CD14-positive monocyte (primary cell): ENCODE measurements at regions not wholly inside any gene's neighbourhood (a gene's known extent, or its start where the extent isn't known, plus 50 kb on each side); places are given as distances from the start of the nearest gene placed in this dataset.

Experiments
- DNase-seq, 3 donors: peaks; one replicate each; pipeline ENCODE4 v3.0.0-alpha.2; 2011 to 2022
- H2AFZ ChIP-seq: 2 replicates; pipeline ENCODE4 v1.6.0; 2012; ENCODE audit warnings: mild to moderate bottlenecking, low read depth, low read length, inconsistent platforms; ENCODE audit not compliant: insufficient read depth, poor library complexity, severe bottlenecking
- H3K27ac ChIP-seq, 2 donors: 1 replicate in 1 of 2; 2 replicates in 1 of 2; pipeline ENCODE4 v1.5.1; 2012 to 2013; ENCODE audit warnings: low read length in 2 of 2, control low read depth in 1 of 2, inconsistent platforms in 1 of 2, low read depth in 1 of 2, mild to moderate bottlenecking in 1 of 2
- H3K27me3 ChIP-seq, 2 donors: one replicate each; pipeline versions ENCODE4 v1.6.0 to v1.6.1; 2011 to 2013; ENCODE audit warnings: low read length in 2 of 2; ENCODE audit not compliant: control insufficient read depth in 2 of 2, insufficient read depth in 2 of 2
- H3K36me3 ChIP-seq, 2 donors: replicated peaks in 1 of 2; 1 replicate in 1 of 2; 2 replicates in 1 of 2; pipeline versions ENCODE4 v1.5.1 to v1.6.1; 2012 to 2013; ENCODE audit warnings: low read length in 2 of 2, control low read depth in 1 of 2, inconsistent platforms in 1 of 2, mild to moderate bottlenecking in 1 of 2; ENCODE audit not compliant: insufficient read depth in 2 of 2, control insufficient read depth in 1 of 2
- H3K4me1 ChIP-seq, 2 donors: 1 replicate in 1 of 2; 2 replicates in 1 of 2; pipeline versions ENCODE4 v1.5.1 to v1.6.1; 2012 to 2013; ENCODE audit warnings: low read length in 2 of 2, control low read depth in 1 of 2, inconsistent platforms in 1 of 2, mild to moderate bottlenecking in 1 of 2, moderate library complexity in 1 of 2; ENCODE audit not compliant: insufficient read depth in 2 of 2, control insufficient read depth in 1 of 2
- H3K4me2 ChIP-seq: replicated peaks from 2 replicates; pipeline ENCODE3; 2012; ENCODE audit warnings: low read length, moderate library complexity, mild to moderate bottlenecking; ENCODE audit not compliant: poor library complexity, severe bottlenecking; ENCODE audit errors: extremely low read depth
- H3K4me3 ChIP-seq, 3 experiments: fragments of 200-600 bp in 1 of 3; sonication (generic) in 1 of 3; replicated peaks in 1 of 3; 1 replicate in 2 of 3; 2 replicates in 1 of 3; pipeline ENCODE4 v1.5.1; 2011 to 2013; ENCODE audit warnings: low read length in 3 of 3, mild to moderate bottlenecking in 3 of 3, control low read depth in 2 of 3, low read depth in 2 of 3, inconsistent platforms in 1 of 3, moderate library complexity in 1 of 3
- H3K79me2 ChIP-seq: 2 replicates; pipeline ENCODE4 v1.6.0; 2012; ENCODE audit warnings: mild to moderate bottlenecking, control low read depth, inconsistent platforms, low read length, moderate library complexity; ENCODE audit not compliant: insufficient read depth
- H3K9ac ChIP-seq: 2 replicates; pipeline ENCODE4 v1.6.0; 2017; ENCODE audit warnings: low read length, mild to moderate bottlenecking; ENCODE audit not compliant: insufficient read depth, poor library complexity, severe bottlenecking
- H3K9me3 ChIP-seq, 2 donors: replicated peaks in 1 of 2; 1 replicate in 1 of 2; 2 replicates in 1 of 2; pipeline versions ENCODE4 v1.5.1 to v1.6.1; 2012 to 2013; ENCODE audit warnings: low read length in 2 of 2, control low read depth in 1 of 2; ENCODE audit not compliant: control insufficient read depth in 1 of 2, insufficient read depth in 1 of 2
- H4K20me1 ChIP-seq: 2 replicates; pipeline ENCODE4 v1.6.0; 2012; ENCODE audit warnings: mild to moderate bottlenecking, low read length, control low read depth, moderate library complexity; ENCODE audit not compliant: insufficient read depth
- H3K27ac Mint-ChIP-seq, 7 donors: one replicate each; pipeline ENCODE4 v1.8.0; 2020; ENCODE audit warnings: mild to moderate bottlenecking in 7 of 7, mixed read lengths in 7 of 7, moderate library complexity in 6 of 7, inconsistent platforms in 2 of 7
- H3K27me3 Mint-ChIP-seq, 3 donors: one replicate each; pipeline ENCODE4 v1.8.0; 2021 to 2022; ENCODE audit warnings: low read depth in 3 of 3, mild to moderate bottlenecking in 3 of 3, mixed read lengths in 3 of 3, moderate library complexity in 3 of 3, inconsistent platforms in 1 of 3
- H3K36me3 Mint-ChIP-seq, 2 donors: one replicate each; pipeline ENCODE4 v1.8.0; 2020; ENCODE audit warnings: mixed read lengths in 2 of 2, inconsistent platforms in 1 of 2, mild to moderate bottlenecking in 1 of 2
- H3K4me1 Mint-ChIP-seq: one replicate; pipeline ENCODE4 v1.8.0; 2020; ENCODE audit warnings: mild to moderate bottlenecking, mixed read lengths
- H3K4me3 Mint-ChIP-seq, 2 donors: one replicate each; pipeline ENCODE4 v1.8.0; 2020; ENCODE audit warnings: mild to moderate bottlenecking in 2 of 2, mixed read lengths in 2 of 2, moderate library complexity in 1 of 2
- H3K9me3 Mint-ChIP-seq, 7 donors: one replicate each; pipeline ENCODE4 v1.8.0; 2020 to 2022; ENCODE audit warnings: mixed read lengths in 7 of 7, mild to moderate bottlenecking in 6 of 7, moderate library complexity in 6 of 7, inconsistent platforms in 2 of 7
- CTCF ChIP-seq: fragments of 200-600 bp; IDR thresholded peaks from one replicate; pipeline ENCODE4 v1.8.0; 2022; ENCODE audit warnings: antibody characterized with exemption, mild to moderate bottlenecking
- whole genome bisulfite sequencing: methylation state at CpG from one replicate; pipeline ENCODE4 v1.1.5; 2013; ENCODE audit warnings: missing lambda C conversion rate; ENCODE audit not compliant: insufficient coverage; 5-methylcytosine and 5-hydroxymethylcytosine counted together
- intact Hi-C, 2 donors: fragments of 100-400 bp; cut with micrococcal nuclease; formaldehyde crosslinking; loops; one replicate each; pipeline versions ENCODE4 v1.15.0 to v1.15.1; 2023

GRCh38 chrX:74080165-74080564 lies 223.8 kb upstream of the ZCCHC13 start:
- H3K27ac Mint-ChIP-seq: no peak overlapping the region
- no peak for TF ChIP-seq CTCF
- intact Hi-C loops: no loop called here
- Histone ChIP-seq H3K9ac (no peak overlapping the region), H3K4me2 (no peak overlapping the region), H2AFZ (no peak overlapping the region), H3K4me3 (no peak overlapping the region), H3K27me3 (no peaks in the 10 kb centered on the region), H3K27ac (no peak overlapping the region), H3K36me3 (no peaks in the 10 kb centered on the region), H3K79me2 (no peaks in the 10 kb centered on the region), H4K20me1 (no peaks in the 10 kb centered on the region), H3K9me3 (peaks cover 12 to 16% of the 10 kb centered on the region in 2 donors), H3K4me1 (no peaks in the 10 kb centered on the region)
- peaks cover 8 to 20% (median 19%) of the 10 kb centered on the region in 7 donors for H3K9me3 Mint-ChIP-seq
- H3K27me3 Mint-ChIP-seq: peaks cover 0 to 4% (median 4%) of the 10 kb centered on the region in 3 donors
- no peak overlapping the region for H3K4me3 Mint-ChIP-seq
- H3K4me1 Mint-ChIP-seq: no peaks in the 10 kb centered on the region
- DNase-seq: no peak
- H3K36me3 Mint-ChIP-seq: no peaks in the 10 kb centered on the region

DNA sequence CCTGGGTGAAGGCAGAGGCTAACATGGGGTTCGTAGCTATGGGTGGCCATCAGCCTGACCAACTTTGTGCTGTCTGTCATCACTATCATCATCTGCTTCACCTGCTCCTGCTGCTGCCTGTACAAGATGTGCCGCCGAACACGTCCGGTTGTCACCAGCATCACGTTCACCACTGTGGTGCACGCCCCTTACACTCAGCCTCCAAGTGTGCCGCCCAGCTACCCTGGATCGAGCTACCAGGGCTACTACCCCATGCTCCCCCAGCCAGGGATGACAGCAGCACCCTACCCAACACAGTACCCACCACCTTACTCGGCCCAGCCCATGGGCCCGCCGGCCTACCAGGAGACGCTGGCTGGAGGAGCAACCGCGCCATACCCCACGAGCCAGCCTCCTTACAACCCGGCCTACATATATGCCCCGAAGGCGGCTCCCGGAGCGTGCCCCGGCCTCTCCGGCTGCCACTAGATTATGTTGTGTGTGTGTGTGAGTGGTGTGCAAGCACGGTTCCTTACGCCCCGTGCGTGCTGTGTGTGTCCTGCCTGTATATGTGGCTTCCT lies 213.4 kb upstream of the XIST start:
- TF ChIP-seq CTCF: no peak
- intact Hi-C loops: no loop called here
- H3K27me3 ChIP-seq: peaks cover 0 to under 1% of the 10 kb centered on the region in 2 donors
- WGBS: no CpG with 5 or more reads among the region's 27 CpGs
- H3K27ac Mint-ChIP-seq: no peak overlapping the region
- H3K4me3 Mint-ChIP-seq: no peak overlapping the region
- no peak overlapping the region for H3K4me3 ChIP-seq
- H3K27me3 Mint-ChIP-seq: peaks cover 0 to 3% (median 2%) of the 10 kb centered on the region in 3 donors
- H3K27ac ChIP-seq: no peak overlapping the region
- no peaks in the 10 kb centered on the region for H3K79me2 ChIP-seq
- no peak for DNase-seq
- H3K9ac ChIP-seq: no peak overlapping the region
- H3K9me3 ChIP-seq: peaks cover 0 to 6% of the 10 kb centered on the region in 2 donors
- H2AFZ ChIP-seq: no peak overlapping the region
- no peaks in the 10 kb centered on the region for H3K36me3 ChIP-seq
- peaks cover 0 to 9% (median 4%) of the 10 kb centered on the region in 7 donors for H3K9me3 Mint-ChIP-seq
- H3K4me1 Mint-ChIP-seq: no peaks in the 10 kb centered on the region
- H3K4me2 ChIP-seq: no peak overlapping the region
- no peaks in the 10 kb centered on the region for H4K20me1 ChIP-seq
- no peaks in the 10 kb centered on the region for H3K4me1 ChIP-seq
- H3K36me3 Mint-ChIP-seq: no peaks in the 10 kb centered on the region
